PC-9 (cell line): ENCODE measurements at regions not wholly inside any gene's neighbourhood (a gene's known extent, or its start where the extent isn't known, plus 50 kb on each side); places are given as distances from the start of the nearest gene placed in this dataset.

Source experiments
- EZH2 ChIP-seq: fragments of 200-600 bp; sonication (generic); IDR thresholded peaks from 2 replicates; pipeline ENCODE4 v1.8.0; 2017; ENCODE audit warnings: antibody characterized with exemption, low read depth
- TF ChIP-seq, protein P1 (sequence below): fragments of 200-600 bp; sonication (generic); conservative IDR thresholded peaks from 2 replicates; pipeline ENCODE4 v1.6.1; 2017; ENCODE audit warnings: mixed run types, antibody characterized with exemption, mild to moderate bottlenecking, moderate library complexity

GRCh38 chr12:89762498-89763170 is 54.0 kb upstream of the ATP2B1 start:
- TF ChIP-seq, protein P1, sequence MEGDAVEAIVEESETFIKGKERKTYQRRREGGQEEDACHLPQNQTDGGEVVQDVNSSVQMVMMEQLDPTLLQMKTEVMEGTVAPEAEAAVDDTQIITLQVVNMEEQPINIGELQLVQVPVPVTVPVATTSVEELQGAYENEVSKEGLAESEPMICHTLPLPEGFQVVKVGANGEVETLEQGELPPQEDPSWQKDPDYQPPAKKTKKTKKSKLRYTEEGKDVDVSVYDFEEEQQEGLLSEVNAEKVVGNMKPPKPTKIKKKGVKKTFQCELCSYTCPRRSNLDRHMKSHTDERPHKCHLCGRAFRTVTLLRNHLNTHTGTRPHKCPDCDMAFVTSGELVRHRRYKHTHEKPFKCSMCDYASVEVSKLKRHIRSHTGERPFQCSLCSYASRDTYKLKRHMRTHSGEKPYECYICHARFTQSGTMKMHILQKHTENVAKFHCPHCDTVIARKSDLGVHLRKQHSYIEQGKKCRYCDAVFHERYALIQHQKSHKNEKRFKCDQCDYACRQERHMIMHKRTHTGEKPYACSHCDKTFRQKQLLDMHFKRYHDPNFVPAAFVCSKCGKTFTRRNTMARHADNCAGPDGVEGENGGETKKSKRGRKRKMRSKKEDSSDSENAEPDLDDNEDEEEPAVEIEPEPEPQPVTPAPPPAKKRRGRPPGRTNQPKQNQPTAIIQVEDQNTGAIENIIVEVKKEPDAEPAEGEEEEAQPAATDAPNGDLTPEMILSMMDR, result no peak
- TF ChIP-seq EZH2, result no peak
